GM18508 (cell line): ENCODE measurements at regions not wholly inside any gene's neighbourhood (a gene's known extent, or its start where the extent isn't known, plus 50 kb on each side); places are given as distances from the start of the nearest gene placed in this dataset.

Experiments
- ATAC-seq: cut with Tn5 transposase; IDR thresholded peaks from one replicate; pipeline ENCODE4 v1.9.1; 2021; ENCODE audit warnings: moderate number of reproducible peaks; ENCODE audit not compliant: insufficient read depth, unreplicated experiment

- ATAC-seq = no peak
Measured at GRCh38 chr1:193498088-193498655, 311.8 kb upstream of the B3GALT2 start.

- ATAC-seq = no peak
Measured at GRCh38 chr1:193494368-193494767, 308.0 kb upstream of the B3GALT2 start.

GRCh38 chr1:193489191-193489590 is 302.8 kb upstream of the B3GALT2 start:
- ATAC-seq = no peak

GRCh38 chr1:193487722-193488121 is 301.3 kb upstream of the B3GALT2 start:
- ATAC-seq = no peak

GRCh38 chr1:193486671-193487229 is 300.3 kb upstream of the B3GALT2 start:
- ATAC-seq = no peak

GRCh38 chr1:193480755-193481154 is 294.3 kb upstream of the B3GALT2 start:
- no peak for ATAC-seq

- peak; percentile 99 for ATAC-seq
Measured at GRCh38 chr1:193479187-193479586, 292.8 kb upstream of the B3GALT2 start.

- no peak for ATAC-seq
Measured at GRCh38 chr1:193476748-193477147, 290.3 kb upstream of the B3GALT2 start.

- ATAC-seq = no peak
Measured at GRCh38 chr1:193473932-193474331, 287.5 kb upstream of the B3GALT2 start.

GRCh38 chr1:193472838-193473398 is 286.5 kb upstream of the B3GALT2 start:
- no peak for ATAC-seq

- ATAC-seq = no peak
Measured at GRCh38 chr1:193472430-193472829, 286.0 kb upstream of the B3GALT2 start.

GRCh38 chr1:193471981-193472380 is 285.6 kb upstream of the B3GALT2 start:
- ATAC-seq = no peak

GRCh38 chr1:193463326-193463932 is 277.0 kb upstream of the B3GALT2 start:
- ATAC-seq = no peak

- no peak for ATAC-seq
Measured at GRCh38 chr1:193462629-193463320, 276.4 kb upstream of the B3GALT2 start.

- ATAC-seq = no peak
Measured at GRCh38 chr1:193458628-193459027, 272.2 kb upstream of the B3GALT2 start.

- no peak for ATAC-seq
Measured at GRCh38 chr1:193457676-193458075, 271.3 kb upstream of the B3GALT2 start.

GRCh38 chr1:193456811-193457280 is 270.4 kb upstream of the B3GALT2 start:
- no peak for ATAC-seq

- no peak for ATAC-seq
Measured at GRCh38 chr1:193451606-193452005, 265.2 kb upstream of the B3GALT2 start.

- no peak for ATAC-seq
Measured at GRCh38 chr1:193451001-193451400, 264.6 kb upstream of the B3GALT2 start.

GRCh38 chr1:193448682-193449461 is 262.5 kb upstream of the B3GALT2 start:
- peak; percentile 80 for ATAC-seq
